SU-DHL-6 (cell line): ENCODE measurements at regions not wholly inside any gene's neighbourhood (a gene's known extent, or its start where the extent isn't known, plus 50 kb on each side); places are given as distances from the start of the nearest gene placed in this dataset.

Experiments
- EZH2phosphoT487 ChIP-seq: fragments of 200-600 bp; sonication (generic), shearing (Covaris generic); conservative IDR thresholded peaks from 2 replicates; pipeline ENCODE4 v1.6.1; 2018; ENCODE audit warnings: mild to moderate bottlenecking, antibody characterized with exemption, low read length, moderate library complexity, mixed read lengths
- TF ChIP-seq, protein P1 (sequence below): fragments of 200-600 bp; sonication (generic); IDR thresholded peaks from one replicate; pipeline ENCODE4 v1.5.1; 2017; ENCODE audit warnings: antibody characterized with exemption, mild to moderate bottlenecking, low read length, moderate library complexity; ENCODE audit not compliant: insufficient read depth, poor library complexity, severe bottlenecking

- no peak for TF ChIP-seq EZH2phosphoT487
- TF ChIP-seq, protein P1, sequence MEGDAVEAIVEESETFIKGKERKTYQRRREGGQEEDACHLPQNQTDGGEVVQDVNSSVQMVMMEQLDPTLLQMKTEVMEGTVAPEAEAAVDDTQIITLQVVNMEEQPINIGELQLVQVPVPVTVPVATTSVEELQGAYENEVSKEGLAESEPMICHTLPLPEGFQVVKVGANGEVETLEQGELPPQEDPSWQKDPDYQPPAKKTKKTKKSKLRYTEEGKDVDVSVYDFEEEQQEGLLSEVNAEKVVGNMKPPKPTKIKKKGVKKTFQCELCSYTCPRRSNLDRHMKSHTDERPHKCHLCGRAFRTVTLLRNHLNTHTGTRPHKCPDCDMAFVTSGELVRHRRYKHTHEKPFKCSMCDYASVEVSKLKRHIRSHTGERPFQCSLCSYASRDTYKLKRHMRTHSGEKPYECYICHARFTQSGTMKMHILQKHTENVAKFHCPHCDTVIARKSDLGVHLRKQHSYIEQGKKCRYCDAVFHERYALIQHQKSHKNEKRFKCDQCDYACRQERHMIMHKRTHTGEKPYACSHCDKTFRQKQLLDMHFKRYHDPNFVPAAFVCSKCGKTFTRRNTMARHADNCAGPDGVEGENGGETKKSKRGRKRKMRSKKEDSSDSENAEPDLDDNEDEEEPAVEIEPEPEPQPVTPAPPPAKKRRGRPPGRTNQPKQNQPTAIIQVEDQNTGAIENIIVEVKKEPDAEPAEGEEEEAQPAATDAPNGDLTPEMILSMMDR = no peak
Measured at GRCh38 chr12:88763536-88764100, 183.3 kb upstream of the KITLG start.
